Choroid plexus epithelial cell (primary cell): ENCODE measurements at regions not wholly inside any gene's neighbourhood (a gene's known extent, or its start where the extent isn't known, plus 50 kb on each side); places are given as distances from the start of the nearest gene placed in this dataset.

ENCODE experiments used
- DNase-seq: peaks from one replicate; pipeline ENCODE4 v3.0.0-alpha.2; 2010; ENCODE audit warnings: low read depth
- H3K4me3 ChIP-seq: 2 replicates; pipeline ENCODE4 v1.5.1; 2011; ENCODE audit warnings: low read depth, mild to moderate bottlenecking, control low read depth, low read length, moderate library complexity
- TF ChIP-seq, protein P1 (sequence below): conservative IDR thresholded peaks from 2 replicates; pipeline ENCODE4 v1.5.1; 2011; ENCODE audit warnings: low read depth, mild to moderate bottlenecking, control low read depth, inconsistent platforms, low read length, moderate library complexity

GRCh38 chr6:167426651-167427050 lies 101.8 kb downstream of the TTLL2 start:
- no peak overlapping the region for H3K4me3 ChIP-seq
- DNase-seq: no peak
- TF ChIP-seq, protein P1, sequence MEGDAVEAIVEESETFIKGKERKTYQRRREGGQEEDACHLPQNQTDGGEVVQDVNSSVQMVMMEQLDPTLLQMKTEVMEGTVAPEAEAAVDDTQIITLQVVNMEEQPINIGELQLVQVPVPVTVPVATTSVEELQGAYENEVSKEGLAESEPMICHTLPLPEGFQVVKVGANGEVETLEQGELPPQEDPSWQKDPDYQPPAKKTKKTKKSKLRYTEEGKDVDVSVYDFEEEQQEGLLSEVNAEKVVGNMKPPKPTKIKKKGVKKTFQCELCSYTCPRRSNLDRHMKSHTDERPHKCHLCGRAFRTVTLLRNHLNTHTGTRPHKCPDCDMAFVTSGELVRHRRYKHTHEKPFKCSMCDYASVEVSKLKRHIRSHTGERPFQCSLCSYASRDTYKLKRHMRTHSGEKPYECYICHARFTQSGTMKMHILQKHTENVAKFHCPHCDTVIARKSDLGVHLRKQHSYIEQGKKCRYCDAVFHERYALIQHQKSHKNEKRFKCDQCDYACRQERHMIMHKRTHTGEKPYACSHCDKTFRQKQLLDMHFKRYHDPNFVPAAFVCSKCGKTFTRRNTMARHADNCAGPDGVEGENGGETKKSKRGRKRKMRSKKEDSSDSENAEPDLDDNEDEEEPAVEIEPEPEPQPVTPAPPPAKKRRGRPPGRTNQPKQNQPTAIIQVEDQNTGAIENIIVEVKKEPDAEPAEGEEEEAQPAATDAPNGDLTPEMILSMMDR: no peak

- no peak overlapping the region for H3K4me3 ChIP-seq
- no peak for DNase-seq
- TF ChIP-seq, protein P1: no peak
Measured at GRCh38 chr6:167428664-167429333, 103.9 kb downstream of the TTLL2 start.

DNA sequence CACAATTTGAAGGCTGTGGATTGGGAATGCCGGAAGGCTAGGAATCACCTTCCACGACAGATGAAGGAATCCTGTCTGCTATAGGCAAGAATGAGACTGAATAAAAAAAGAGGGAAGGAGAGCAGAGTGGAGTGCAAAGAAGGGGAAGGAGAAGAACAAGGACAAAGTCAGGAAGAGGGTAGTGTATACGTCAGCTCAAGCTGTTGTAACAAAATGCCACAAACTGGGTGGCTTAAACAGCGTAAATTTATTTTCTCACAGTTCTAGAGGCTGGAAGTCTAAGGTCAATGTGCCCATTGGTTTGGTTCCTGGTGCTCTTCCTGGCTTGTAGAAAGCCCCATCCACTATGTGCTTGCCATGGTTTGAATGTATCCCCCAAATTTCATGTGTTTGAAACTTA lies 104.5 kb downstream of the TTLL2 start:
- H3K4me3 ChIP-seq: no peak overlapping the region
- no peak for DNase-seq
- TF ChIP-seq, protein P1: no peak

- no peak overlapping the region for H3K4me3 ChIP-seq
- TF ChIP-seq, protein P1: no peak
- DNase-seq: no peak
Measured at GRCh38 chr6:167435209-167435728, 110.4 kb downstream of the TTLL2 start.

- TF ChIP-seq, protein P1: no peak
- no peak for DNase-seq
- H3K4me3 ChIP-seq: no peak overlapping the region
Measured at GRCh38 chr6:167437888-167438484, 113.1 kb downstream of the TTLL2 start.

- peak; percentile 1 for DNase-seq
- H3K4me3 ChIP-seq: no peak overlapping the region
- TF ChIP-seq, protein P1: no peak
Measured at GRCh38 chr6:167441715-167442206, 116.9 kb downstream of the TTLL2 start.
